Brain microvascular endothelial cell (primary cell): ENCODE measurements at regions not wholly inside any gene's neighbourhood (a gene's known extent, or its start where the extent isn't known, plus 50 kb on each side); places are given as distances from the start of the nearest gene placed in this dataset.

Experiments used
- DNase-seq: peaks from one replicate; pipeline ENCODE4 v3.0.0-alpha.2; 2020
- H3K27ac ChIP-seq: fragments of 250-450 bp; sonication (Bioruptor Pico); 2 replicates; pipeline ENCODE4 v1.5.1; 2020; ENCODE audit warnings: mild to moderate bottlenecking, moderate library complexity
- H3K27me3 ChIP-seq: fragments of 250-450 bp; sonication (Bioruptor Pico); replicated peaks from 2 replicates; pipeline ENCODE4 v1.5.1; 2020; ENCODE audit warnings: mild to moderate bottlenecking
- H3K36me3 ChIP-seq: fragments of 250-450 bp; sonication (Bioruptor Pico); replicated peaks from 2 replicates; pipeline ENCODE4 v1.5.1; 2020; ENCODE audit warnings: mild to moderate bottlenecking
- H3K4me3 ChIP-seq: 2 replicates; pipeline ENCODE4 v1.5.1; 2011; ENCODE audit warnings: low read depth, mild to moderate bottlenecking, control low read depth, low read length, moderate library complexity
- CTCF ChIP-seq: IDR thresholded peaks from 2 replicates; pipeline ENCODE4 v1.5.1; 2011; ENCODE audit warnings: low read depth, mild to moderate bottlenecking, moderate library complexity, low read length, control low read depth, inconsistent platforms; ENCODE audit errors: missing control alignments
- in situ Hi-C: cut with HindIII; loops from 2 replicates; pipeline ENCODE4 v1.10.0; 2017; ENCODE audit warnings: low sequenced_read_pairs, low pct_ligation_motif_present

- in situ Hi-C loops: no loop called here
- no peak for TF ChIP-seq CTCF
- Histone ChIP-seq H3K27ac (no peak overlapping the region), H3K27me3 (no peaks in the 10 kb centered on the region), H3K4me3 (no peak overlapping the region), H3K36me3 (no peaks in the 10 kb centered on the region)
- no peak for DNase-seq
Measured at GRCh38 chr11:23948851-23949250, 548.0 kb upstream of the LUZP2 start.

GRCh38 chr11:23953951-23954710 lies 542.7 kb upstream of the LUZP2 start:
- no peaks in the 10 kb centered on the region for H3K27me3 ChIP-seq
- in situ Hi-C loops: no loop called here
- no peaks in the 10 kb centered on the region for H3K36me3 ChIP-seq
- H3K27ac ChIP-seq: no peak overlapping the region
- no peak overlapping the region for H3K4me3 ChIP-seq
- DNase-seq: no peak
- TF ChIP-seq CTCF: no peak

- in situ Hi-C loops: no loop called here
- Histone ChIP-seq H3K4me3 (no peak overlapping the region), H3K27ac (no peak overlapping the region), H3K27me3 (no peaks in the 10 kb centered on the region), H3K36me3 (no peaks in the 10 kb centered on the region)
- TF ChIP-seq CTCF: no peak
- no peak for DNase-seq
Measured at GRCh38 chr11:23954730-23955129, 542.1 kb upstream of the LUZP2 start.

- in situ Hi-C loops: no loop called here
- Histone ChIP-seq H3K27me3 (no peaks in the 10 kb centered on the region), H3K4me3 (no peak overlapping the region), H3K27ac (peak overlapping the region; percentile 69), H3K36me3 (no peaks in the 10 kb centered on the region)
- TF ChIP-seq CTCF: no peak
- no peak for DNase-seq
Measured at GRCh38 chr11:23956586-23956985, 540.3 kb upstream of the LUZP2 start.

GRCh38 chr11:23957314-23957713 lies 539.5 kb upstream of the LUZP2 start:
- peak; percentile 27 for DNase-seq
- H3K36me3 ChIP-seq: no peaks in the 10 kb centered on the region
- no peaks in the 10 kb centered on the region for H3K27me3 ChIP-seq
- no peak for TF ChIP-seq CTCF
- peak overlapping the region; percentile 69 for H3K27ac ChIP-seq
- in situ Hi-C loops: no loop called here
- H3K4me3 ChIP-seq: no peak overlapping the region

GRCh38 chr11:23959462-23959861 lies 537.4 kb upstream of the LUZP2 start:
- TF ChIP-seq CTCF: no peak
- H3K27me3 ChIP-seq: no peaks in the 10 kb centered on the region
- in situ Hi-C loops: no loop called here
- DNase-seq: no peak
- H3K4me3 ChIP-seq: no peak overlapping the region
- no peak overlapping the region for H3K27ac ChIP-seq
- H3K36me3 ChIP-seq: no peaks in the 10 kb centered on the region
